GM18526 (cell line): ENCODE measurements at regions not wholly inside any gene's neighbourhood (a gene's known extent, or its start where the extent isn't known, plus 50 kb on each side); places are given as distances from the start of the nearest gene placed in this dataset.

Experiments
- POLR2A ChIP-seq: IDR thresholded peaks from 3 replicates; pipeline ENCODE4 v1.6.1; 2011; ENCODE audit not compliant: insufficient read length; ENCODE audit errors: extremely low read depth

DNA sequence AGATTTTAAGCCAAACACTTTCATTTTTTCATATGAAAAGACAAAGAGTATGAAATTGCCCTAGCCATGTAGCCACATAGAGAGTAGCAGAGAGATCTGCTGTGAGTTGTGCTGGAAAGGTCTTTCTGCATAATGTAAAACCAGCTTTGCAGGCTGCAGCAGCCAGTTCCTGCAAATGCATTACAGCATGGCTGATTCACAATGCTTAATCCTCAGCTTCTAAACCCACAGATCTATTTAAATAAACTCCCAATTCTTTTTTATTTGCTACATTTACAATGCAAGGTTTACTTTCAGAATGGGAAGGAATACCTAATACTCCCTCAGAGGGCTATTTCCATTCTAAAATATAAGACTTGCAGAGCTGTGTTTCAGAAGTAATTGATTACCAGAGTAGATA is 185.6 kb upstream of the STARD13 start:
- TF ChIP-seq POLR2A, result no peak

DNA sequence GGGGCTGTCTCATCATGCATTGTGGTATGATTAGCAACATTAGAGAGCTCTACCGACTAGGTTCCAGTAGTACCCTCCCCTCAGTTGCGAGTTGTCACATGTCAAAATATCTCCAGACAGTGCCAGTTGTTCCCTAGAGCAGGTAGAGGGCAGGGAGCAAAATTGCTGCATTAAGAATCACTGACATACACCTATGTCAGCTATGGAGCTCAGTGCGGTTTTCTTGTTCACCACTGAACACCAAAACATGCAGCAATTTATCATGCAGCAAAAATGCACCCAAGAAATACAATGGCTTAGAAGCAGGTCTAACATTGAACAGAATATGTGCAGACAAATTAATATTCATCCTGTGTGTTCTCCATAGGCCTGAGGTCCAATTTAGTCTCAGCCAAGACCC is 186.9 kb upstream of the STARD13 start:
- TF ChIP-seq POLR2A, result no peak

DNA sequence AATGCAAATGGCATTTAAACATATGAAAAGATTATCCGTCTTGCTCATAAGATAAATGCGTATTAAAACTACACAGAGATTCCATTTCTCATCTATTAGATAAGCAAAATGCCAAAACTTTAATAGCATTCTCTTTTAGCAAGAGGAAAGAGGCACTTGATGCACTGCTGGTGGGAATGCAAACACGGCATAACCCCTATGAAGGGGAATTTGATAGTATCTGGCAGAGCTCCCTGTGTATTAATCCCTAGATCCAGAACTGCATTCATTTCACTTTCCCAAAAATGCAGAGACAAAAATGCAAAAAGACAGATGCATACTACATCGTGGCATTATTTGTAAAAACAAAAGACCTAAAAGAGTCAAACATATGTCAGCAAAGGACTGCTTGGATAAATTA is 193.6 kb upstream of the STARD13 start:
- TF ChIP-seq POLR2A, result no peak

DNA sequence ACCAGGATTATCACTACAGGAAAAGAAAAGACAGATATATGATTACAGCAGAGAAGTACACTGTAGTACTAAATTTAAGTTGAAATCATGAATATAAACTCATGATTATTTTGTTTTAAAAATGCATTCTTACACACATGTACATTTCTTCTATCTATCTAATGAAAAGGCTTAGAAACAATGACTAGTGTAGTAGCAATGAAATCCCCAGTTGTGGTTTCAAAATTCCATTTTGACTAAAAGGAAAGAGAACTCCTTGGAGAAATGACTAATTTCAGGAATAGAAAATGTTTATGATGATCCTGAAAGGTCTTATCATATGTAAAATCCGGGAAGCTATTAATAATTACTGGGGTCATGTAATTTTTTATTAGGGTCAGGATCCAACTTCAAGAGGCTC is 195.0 kb upstream of the STARD13 start:
- TF ChIP-seq POLR2A, result no peak

DNA sequence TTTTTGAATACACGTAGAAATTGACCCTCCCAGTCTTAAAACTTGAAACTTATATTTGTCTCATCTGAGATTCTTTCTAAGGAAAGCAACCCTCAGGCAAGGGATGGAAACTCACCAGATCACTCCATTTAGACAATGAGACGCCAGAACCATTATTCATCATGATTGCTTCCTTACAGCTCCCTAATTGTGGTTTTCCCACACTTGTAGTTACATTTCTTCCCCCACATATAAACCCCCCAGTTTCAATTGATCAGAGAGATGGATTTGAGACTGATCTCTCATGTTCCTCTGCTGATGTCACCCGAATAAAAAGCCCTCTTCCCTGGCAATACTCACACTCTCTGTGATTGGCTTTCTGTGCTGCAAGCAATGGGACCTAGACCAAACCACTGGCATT is 197.9 kb upstream of the STARD13 start:
- no peak for TF ChIP-seq POLR2A

DNA sequence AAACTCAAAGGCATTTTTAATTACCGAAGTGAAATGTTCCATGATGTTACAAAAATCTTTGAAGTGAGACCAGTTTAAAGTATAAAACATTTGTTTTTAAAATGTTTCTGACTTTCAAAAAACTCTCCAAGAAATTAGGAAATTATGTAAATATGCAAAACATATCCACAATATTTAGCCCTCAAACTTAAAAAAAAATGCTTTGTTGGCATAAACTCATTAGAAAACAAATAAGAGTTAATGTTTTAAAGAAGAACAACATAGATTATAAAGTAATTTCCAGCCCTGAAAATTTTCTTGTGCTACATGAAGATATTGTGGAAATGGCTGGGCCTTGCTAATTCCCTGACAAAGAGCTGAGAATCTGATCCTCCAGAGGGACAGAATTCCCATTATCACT is 199.7 kb upstream of the STARD13 start:
- TF ChIP-seq POLR2A, result no peak

DNA sequence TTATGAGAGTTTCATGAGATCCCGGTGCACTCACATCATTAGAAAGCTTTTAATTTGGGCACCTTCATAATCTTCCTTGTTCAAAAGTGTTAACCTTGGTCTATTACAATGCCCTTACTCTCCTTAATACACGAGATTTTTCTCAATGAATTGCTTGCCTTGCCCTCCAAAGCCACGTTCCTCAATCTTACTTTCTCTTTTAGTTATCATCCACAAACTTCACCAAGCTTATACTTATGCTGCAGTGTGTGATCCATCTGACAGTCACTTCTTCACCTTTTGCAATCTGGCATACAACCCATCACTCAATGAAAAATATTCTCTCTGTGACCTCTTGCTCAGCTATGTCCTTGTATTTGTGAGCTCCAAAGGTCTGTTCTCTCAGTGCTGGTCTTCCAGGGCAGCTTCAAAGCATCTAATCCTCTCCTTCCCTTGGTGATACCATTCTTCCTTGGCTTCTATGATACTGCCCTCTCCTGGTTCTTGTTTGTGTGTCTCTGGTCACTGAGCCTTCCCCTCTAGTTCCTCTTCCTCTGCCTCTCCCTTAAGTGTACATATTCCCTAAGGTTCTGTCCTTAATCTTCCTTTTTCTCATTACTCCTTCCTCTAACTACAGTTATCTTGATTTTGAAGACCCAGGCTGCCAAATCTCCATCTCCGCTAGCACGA is 202.2 kb upstream of the STARD13 start:
- TF ChIP-seq POLR2A, result no peak

DNA sequence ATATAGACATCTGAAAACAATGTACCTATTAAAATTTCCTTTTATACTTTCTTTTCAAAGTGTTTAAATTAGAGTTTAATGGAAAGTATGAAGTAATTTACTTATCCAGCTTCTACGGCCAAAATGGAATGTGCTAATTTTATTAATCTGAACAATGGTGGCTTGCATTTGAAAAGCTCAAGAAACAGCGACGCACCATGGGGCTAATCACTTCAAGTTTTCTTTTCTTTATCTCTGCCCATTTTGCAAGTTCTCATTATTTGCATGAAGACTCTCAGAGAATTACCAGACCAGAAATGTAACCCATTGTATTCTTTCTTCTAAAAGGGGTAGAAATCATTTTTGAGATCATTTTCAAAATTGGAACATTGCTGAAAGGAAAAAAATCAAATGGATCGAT is 204.0 kb upstream of the STARD13 start:
- no peak for TF ChIP-seq POLR2A

DNA sequence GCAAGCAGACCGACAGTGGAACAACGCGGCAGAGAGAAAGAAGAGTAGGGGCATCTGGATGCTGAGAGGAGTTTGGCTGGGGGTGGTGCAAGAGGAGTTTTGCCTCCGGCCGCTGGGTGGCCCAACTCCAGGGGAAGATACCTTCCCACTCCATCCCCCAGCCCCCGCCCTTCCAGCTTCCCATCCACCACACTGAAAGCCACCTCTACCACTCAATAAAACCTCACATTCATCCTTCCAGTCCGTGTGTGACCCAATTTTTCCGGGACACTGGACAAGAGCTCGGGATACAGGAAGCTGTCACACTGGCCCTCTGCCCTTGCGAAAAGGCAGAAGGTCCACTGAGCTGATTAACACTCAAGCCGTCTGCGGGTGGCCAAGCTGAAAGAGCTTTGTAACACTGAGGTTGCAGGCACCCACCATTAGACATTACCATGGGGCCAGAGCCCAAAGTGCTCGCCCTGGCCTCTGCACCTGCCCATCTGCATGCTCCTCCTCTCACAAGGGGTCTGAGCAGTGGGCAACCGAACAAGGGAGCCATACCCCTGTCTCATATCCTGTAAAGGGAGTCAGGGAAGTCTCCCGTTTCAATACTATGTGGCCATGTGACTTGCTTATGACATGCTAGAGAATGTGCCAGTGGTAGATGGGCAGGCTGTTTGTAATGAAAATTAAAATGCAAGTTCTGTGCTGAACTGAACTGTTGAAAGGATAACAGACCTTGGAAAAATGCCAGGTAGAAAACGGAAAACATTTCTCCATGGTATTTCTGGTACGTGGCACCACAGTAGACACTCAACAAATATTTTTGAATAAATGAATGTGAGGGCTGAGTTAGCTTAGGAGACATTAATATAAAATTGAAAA is 205.1 kb upstream of the STARD13 start:
- TF ChIP-seq POLR2A, result no peak

DNA sequence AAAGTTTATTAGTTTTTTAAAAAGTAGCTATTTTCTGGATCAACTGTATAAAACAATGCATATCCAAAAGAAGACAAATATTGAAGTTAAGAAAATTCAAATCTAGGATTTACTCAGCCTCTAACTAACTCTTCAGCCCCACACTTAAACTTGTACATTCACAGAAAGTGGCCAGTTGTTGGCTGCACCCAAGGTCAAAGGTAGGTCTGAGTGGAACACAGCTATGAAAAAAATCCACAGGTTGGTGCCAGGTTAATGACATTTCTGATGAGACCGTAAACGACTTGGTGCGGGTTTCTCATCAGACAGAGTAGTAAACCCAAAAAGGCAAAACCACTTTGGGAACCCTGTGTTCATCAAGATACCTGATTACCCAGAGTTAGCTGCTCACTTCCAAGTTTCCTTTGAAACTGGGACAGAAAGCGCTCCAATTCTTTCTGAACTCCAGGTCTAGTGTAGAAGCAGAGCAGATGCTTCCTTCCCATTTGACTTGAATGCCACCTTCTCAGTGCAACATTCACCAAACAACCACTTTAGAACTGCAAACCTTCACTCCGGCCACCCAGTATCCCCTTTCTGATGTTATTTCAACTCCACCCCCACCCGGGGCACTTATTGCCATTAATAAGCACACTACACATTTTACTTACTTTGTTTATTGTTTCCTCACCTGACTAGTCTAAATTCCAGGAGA is 208.3 kb upstream of the STARD13 start:
- TF ChIP-seq POLR2A, result no peak

DNA sequence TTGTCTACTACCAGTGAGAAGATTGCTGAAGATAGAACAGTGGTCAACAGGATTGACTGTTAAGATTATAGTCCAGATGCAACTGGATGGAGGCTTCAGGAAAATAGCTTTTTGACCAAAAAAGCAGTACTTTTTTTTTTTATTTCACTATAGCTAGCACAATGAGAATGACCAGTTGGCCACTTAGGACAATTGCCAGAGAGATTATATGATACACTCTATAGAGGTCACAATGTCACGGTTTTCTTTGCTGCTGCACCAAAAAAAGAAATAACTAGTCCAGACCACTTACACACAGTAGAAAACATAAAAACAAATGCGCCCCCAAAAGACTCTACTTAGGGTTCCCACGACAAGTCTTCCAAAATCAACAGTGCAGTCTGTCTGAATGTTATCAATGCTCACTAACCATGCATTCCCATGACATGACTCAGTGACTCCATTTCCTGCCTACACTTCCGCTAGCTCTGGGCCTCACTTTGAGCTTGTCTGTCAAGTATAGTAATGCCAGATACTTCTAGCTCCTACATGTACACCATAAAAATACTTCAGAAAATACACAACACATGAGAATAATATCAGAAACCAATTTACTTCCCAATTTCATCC is 209.1 kb upstream of the STARD13 start:
- no peak for TF ChIP-seq POLR2A

DNA sequence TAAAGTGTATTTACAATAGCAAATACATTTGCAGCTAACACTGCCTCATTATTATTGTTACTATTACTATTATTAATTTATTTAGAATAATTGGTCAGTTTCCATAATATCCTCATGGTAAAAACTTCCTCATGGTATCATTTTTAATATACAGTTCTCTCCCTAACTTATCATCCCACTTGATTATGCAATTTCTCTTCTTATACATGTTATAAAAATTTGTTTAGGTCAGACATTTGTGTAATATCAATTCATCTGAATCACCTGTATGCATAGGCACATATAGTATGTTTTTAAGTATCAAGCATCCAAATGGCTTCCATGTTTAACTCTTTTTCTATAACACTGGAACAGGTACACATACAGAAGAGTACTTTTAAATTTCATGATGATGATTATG is 210.8 kb upstream of the STARD13 start:
- TF ChIP-seq POLR2A, result no peak

DNA sequence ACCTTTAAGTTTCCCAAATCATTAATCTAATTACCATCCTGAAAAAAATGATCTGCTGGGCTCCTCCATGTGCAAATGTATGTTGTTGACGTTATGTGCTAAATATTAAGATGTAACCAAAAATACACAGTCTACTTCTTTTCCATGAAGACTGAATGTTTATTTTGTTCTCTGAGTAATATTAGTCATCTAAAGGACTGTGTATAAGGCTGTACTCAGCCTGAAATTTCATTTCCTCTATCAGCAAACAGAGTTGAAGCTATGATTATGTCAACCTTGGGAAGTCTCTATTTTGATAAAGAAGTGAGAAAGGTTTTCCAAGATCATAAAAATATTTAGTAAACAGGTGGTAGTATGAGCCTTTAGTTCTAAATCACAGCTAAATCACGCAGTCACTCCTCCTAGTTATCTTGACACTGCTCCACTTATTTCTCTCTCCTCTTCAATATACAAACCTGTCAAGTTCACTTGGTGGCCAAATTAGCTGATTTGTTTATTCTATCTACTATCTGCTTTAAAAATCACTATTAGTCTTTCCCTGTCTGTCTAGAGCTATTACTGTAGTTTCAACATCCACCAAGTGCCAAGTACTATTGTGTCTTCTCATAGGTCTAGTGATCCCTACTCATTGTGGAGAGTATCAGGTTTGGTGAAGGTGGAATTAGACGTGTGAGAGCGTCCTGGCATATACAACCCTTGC is 211.7 kb upstream of the STARD13 start:
- no peak for TF ChIP-seq POLR2A

DNA sequence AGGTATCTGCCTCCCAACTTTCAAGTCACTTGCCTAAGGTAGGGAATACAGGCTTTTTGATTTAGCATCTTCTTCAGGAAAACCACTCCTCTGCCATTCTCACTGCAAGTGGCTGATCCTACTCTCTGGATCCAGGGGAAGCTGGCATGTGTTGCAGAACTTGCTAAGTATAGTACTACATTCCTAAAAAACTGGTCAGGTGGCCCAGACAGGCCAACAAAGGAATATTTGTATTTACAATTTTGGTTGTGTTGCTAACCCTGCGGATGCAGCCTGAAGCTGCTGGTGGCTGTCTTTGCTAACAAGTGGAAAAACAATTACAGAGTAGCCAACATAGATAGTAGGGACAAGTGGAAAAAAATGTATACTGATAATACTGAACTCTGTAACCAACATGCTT is 222.5 kb upstream of the STARD13 start:
- no peak for TF ChIP-seq POLR2A

DNA sequence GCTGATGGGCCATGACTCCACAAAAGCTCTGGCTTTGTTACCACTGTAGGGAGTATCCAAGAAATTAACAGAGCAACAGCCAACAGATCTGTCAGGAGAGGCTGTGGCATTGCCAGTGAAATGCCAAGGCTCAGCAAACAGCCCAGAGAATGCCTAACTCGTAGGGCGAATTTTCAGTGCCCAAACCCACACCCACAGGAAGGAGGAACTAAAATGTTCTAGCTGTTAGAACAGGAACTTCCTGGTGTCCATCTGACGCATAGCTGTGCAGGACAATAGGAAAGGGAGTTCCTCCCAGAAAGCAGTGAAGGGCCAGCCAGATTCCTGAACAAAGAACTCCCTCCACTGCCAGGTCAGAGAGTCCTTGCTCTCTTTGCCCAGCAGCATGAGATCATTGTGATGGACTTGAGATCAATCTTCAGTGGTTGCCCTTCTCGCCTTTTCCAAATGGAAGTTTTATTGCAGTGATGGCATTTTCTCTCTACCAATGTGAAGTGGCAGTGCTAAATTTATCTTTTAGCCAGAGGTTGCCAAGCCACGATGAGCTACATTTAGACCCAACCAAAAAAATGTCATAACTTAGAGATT is 224.2 kb upstream of the STARD13 start:
- TF ChIP-seq POLR2A, result no peak
